HG02981 (cell line): ENCODE measurements at regions not wholly inside any gene's neighbourhood (a gene's known extent, or its start where the extent isn't known, plus 50 kb on each side); places are given as distances from the start of the nearest gene placed in this dataset.
A peak's percentile ranks its signal among the peaks of the same experiment; 100 is the strongest.

Experiments
- ATAC-seq: cut with Tn5 transposase; IDR thresholded peaks from one replicate; pipeline ENCODE4 v1.9.1; 2021; ENCODE audit warnings: mild to moderate bottlenecking, moderate library complexity; ENCODE audit not compliant: unreplicated experiment

GRCh38 chr4:123564758-123565346, 168.3 kb downstream of the SPRY1 start:
- ATAC-seq, result peak; percentile 99

GRCh38 chr4:123568936-123569335, 172.3 kb downstream of the SPRY1 start:
- ATAC-seq, result no peak

GRCh38 chr4:123569541-123569940, 172.9 kb downstream of the SPRY1 start:
- no peak for ATAC-seq

GRCh38 chr4:123573866-123574508, 177.4 kb downstream of the SPRY1 start:
- no peak for ATAC-seq

GRCh38 chr4:123575291-123575690, 178.7 kb downstream of the SPRY1 start:
- no peak for ATAC-seq

- no peak for ATAC-seq
Observed at GRCh38 chr4:123577225-123577906, 180.8 kb downstream of the SPRY1 start.

- no peak for ATAC-seq
Observed at GRCh38 chr4:123578276-123579029, 181.9 kb downstream of the SPRY1 start.

- ATAC-seq, result no peak
Observed at GRCh38 chr4:123579961-123580360, 183.4 kb downstream of the SPRY1 start.

GRCh38 chr4:123580981-123581664, 184.5 kb downstream of the SPRY1 start:
- ATAC-seq, result no peak

GRCh38 chr4:123581802-123582201, 185.2 kb downstream of the SPRY1 start:
- ATAC-seq, result no peak

- ATAC-seq, result no peak
Observed at GRCh38 chr4:123583043-123583442, 186.4 kb downstream of the SPRY1 start.

GRCh38 chr4:123585111-123585510, 188.5 kb downstream of the SPRY1 start:
- ATAC-seq, result no peak

- no peak for ATAC-seq
Observed at GRCh38 chr4:123587983-123588494, 191.4 kb downstream of the SPRY1 start.

GRCh38 chr4:123588631-123589241, 192.1 kb downstream of the SPRY1 start:
- peak; percentile 80 for ATAC-seq

GRCh38 chr4:123589301-123589700, 192.7 kb downstream of the SPRY1 start:
- no peak for ATAC-seq

- no peak for ATAC-seq
Observed at GRCh38 chr4:123591875-123592274, 195.3 kb downstream of the SPRY1 start.

GRCh38 chr4:123593655-123594054, 197.1 kb downstream of the SPRY1 start:
- ATAC-seq, result no peak

- ATAC-seq, result no peak
Observed at GRCh38 chr4:123596805-123597204, 200.2 kb downstream of the SPRY1 start.

- ATAC-seq, result no peak
Observed at GRCh38 chr4:123597586-123597985, 201.0 kb downstream of the SPRY1 start.

GRCh38 chr4:123598331-123598730, 201.7 kb downstream of the SPRY1 start:
- ATAC-seq, result no peak
